ENCODE measurements at regions not wholly inside any gene's neighbourhood (a gene's known extent, or its start where the extent isn't known, plus 50 kb on each side); places are given as distances from the start of the nearest gene placed in this dataset.

DNA sequence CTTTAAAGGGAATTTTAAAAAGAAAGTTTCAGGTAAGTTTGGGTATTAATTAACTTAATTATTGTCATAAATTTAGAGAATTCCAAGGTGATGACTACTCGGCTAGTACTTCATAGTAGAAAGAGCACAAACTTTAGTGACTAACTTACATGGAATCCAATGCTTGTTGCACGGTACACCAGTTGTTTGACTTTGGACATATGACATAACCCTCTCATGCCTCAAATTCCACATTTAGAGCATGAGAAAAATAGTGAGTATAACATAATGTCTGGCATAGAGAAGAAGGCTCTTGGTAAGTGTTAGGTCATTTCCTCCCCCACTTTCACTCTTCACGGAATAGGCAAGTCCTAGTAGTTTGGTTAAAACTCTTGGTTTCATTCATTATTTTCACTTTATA lies 1249.4 kb upstream of the SLC10A2 start:
- TF ChIP-seq TAF1 (IDR thresholded peaks at IDR 0.05; ENCODE audit: borderline replicate concordance, low read depth, low read length) (no peak), POLR2A (IDR thresholded peaks at IDR 0.05; ENCODE audit: low read depth, low read length) (no peak)

All from GM12892 (cell line).